ENCODE measurements at regions not wholly inside any gene's neighbourhood (a gene's known extent, or its start where the extent isn't known, plus 50 kb on each side); places are given as distances from the start of the nearest gene placed in this dataset.

DNA sequence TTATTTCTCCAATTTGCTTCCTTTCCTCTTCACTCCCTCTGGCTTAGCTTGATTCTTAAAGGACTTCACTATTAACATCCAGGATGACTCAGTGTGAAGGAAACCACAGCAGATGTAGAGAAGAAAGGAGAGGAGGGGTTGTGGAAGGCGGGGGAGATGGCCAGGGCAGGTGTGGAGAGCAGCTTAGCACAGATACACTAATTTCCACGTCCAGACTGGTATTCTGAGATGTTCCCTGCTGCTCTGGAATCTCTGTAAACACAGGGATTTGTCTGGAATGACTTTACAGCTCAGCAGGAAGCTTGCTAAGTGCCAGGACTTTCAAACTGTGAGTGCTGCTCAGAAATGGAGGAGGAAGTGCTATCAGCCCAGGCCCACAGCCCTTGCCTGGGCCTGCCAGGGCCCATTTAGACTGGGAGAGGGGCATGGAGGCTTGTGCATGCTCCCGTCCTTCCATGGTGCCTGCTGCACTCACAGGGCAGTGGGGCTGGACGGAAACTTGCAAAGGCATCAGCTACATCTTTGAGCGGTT lies 202.5 kb upstream of the DDHD1 start (continued):
- TF ChIP-seq, protein P1, sequence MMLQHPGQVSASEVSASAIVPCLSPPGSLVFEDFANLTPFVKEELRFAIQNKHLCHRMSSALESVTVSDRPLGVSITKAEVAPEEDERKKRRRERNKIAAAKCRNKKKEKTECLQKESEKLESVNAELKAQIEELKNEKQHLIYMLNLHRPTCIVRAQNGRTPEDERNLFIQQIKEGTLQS (IDR thresholded peaks at IDR 0.05; ENCODE audit: insufficient read depth, low read depth, low read length): no peak
- TF ChIP-seq SIRT6 (IDR thresholded peaks at IDR 0.05; ENCODE audit: low read length): no peak
- TF ChIP-seq, protein P2, sequence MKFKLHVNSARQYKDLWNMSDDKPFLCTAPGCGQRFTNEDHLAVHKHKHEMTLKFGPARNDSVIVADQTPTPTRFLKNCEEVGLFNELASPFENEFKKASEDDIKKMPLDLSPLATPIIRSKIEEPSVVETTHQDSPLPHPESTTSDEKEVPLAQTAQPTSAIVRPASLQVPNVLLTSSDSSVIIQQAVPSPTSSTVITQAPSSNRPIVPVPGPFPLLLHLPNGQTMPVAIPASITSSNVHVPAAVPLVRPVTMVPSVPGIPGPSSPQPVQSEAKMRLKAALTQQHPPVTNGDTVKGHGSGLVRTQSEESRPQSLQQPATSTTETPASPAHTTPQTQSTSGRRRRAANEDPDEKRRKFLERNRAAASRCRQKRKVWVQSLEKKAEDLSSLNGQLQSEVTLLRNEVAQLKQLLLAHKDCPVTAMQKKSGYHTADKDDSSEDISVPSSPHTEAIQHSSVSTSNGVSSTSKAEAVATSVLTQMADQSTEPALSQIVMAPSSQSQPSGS (IDR thresholded peaks at IDR 0.05; ENCODE audit: low read length): peak; percentile 60; the same call in 1 of the 2 replicates
- TF ChIP-seq HDAC6 (IDR thresholded peaks at IDR 0.05; ENCODE audit: low read depth, low read length): no peak
- 0 out of 2 replicates have a peak, but pooled peaks have one; percentile 15 for TF ChIP-seq EGR1 (IDR thresholded peaks at IDR 0.05; ENCODE audit: borderline replicate concordance, low read depth, low read length)
- peak; percentile 80; the same call in 1 of the 2 replicates for TF ChIP-seq BACH1 (IDR thresholded peaks at IDR 0.05; ENCODE audit: low read length)
- TF ChIP-seq, protein P3, sequence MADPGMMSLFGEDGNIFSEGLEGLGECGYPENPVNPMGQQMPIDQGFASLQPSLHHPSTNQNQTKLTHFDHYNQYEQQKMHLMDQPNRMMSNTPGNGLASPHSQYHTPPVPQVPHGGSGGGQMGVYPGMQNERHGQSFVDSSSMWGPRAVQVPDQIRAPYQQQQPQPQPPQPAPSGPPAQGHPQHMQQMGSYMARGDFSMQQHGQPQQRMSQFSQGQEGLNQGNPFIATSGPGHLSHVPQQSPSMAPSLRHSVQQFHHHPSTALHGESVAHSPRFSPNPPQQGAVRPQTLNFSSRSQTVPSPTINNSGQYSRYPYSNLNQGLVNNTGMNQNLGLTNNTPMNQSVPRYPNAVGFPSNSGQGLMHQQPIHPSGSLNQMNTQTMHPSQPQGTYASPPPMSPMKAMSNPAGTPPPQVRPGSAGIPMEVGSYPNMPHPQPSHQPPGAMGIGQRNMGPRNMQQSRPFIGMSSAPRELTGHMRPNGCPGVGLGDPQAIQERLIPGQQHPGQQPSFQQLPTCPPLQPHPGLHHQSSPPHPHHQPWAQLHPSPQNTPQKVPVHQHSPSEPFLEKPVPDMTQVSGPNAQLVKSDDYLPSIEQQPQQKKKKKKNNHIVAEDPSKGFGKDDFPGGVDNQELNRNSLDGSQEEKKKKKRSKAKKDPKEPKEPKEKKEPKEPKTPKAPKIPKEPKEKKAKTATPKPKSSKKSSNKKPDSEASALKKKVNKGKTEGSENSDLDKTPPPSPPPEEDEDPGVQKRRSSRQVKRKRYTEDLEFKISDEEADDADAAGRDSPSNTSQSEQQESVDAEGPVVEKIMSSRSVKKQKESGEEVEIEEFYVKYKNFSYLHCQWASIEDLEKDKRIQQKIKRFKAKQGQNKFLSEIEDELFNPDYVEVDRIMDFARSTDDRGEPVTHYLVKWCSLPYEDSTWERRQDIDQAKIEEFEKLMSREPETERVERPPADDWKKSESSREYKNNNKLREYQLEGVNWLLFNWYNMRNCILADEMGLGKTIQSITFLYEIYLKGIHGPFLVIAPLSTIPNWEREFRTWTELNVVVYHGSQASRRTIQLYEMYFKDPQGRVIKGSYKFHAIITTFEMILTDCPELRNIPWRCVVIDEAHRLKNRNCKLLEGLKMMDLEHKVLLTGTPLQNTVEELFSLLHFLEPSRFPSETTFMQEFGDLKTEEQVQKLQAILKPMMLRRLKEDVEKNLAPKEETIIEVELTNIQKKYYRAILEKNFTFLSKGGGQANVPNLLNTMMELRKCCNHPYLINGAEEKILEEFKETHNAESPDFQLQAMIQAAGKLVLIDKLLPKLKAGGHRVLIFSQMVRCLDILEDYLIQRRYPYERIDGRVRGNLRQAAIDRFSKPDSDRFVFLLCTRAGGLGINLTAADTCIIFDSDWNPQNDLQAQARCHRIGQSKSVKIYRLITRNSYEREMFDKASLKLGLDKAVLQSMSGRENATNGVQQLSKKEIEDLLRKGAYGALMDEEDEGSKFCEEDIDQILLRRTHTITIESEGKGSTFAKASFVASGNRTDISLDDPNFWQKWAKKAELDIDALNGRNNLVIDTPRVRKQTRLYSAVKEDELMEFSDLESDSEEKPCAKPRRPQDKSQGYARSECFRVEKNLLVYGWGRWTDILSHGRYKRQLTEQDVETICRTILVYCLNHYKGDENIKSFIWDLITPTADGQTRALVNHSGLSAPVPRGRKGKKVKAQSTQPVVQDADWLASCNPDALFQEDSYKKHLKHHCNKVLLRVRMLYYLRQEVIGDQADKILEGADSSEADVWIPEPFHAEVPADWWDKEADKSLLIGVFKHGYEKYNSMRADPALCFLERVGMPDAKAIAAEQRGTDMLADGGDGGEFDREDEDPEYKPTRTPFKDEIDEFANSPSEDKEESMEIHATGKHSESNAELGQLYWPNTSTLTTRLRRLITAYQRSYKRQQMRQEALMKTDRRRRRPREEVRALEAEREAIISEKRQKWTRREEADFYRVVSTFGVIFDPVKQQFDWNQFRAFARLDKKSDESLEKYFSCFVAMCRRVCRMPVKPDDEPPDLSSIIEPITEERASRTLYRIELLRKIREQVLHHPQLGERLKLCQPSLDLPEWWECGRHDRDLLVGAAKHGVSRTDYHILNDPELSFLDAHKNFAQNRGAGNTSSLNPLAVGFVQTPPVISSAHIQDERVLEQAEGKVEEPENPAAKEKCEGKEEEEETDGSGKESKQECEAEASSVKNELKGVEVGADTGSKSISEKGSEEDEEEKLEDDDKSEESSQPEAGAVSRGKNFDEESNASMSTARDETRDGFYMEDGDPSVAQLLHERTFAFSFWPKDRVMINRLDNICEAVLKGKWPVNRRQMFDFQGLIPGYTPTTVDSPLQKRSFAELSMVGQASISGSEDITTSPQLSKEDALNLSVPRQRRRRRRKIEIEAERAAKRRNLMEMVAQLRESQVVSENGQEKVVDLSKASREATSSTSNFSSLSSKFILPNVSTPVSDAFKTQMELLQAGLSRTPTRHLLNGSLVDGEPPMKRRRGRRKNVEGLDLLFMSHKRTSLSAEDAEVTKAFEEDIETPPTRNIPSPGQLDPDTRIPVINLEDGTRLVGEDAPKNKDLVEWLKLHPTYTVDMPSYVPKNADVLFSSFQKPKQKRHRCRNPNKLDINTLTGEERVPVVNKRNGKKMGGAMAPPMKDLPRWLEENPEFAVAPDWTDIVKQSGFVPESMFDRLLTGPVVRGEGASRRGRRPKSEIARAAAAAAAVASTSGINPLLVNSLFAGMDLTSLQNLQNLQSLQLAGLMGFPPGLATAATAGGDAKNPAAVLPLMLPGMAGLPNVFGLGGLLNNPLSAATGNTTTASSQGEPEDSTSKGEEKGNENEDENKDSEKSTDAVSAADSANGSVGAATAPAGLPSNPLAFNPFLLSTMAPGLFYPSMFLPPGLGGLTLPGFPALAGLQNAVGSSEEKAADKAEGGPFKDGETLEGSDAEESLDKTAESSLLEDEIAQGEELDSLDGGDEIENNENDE (IDR thresholded peaks at IDR 0.05; ENCODE audit: insufficient replicate concordance, low read length): peak; percentile 28
- TF ChIP-seq ASH2L (IDR thresholded peaks at IDR 0.05; ENCODE audit: low read length): peak; percentile 62
- TF ChIP-seq KDM1A (IDR thresholded peaks at IDR 0.05; ENCODE audit: borderline replicate concordance, low read length): peak; percentile 53; the same call in 1 of the 2 replicates

Measured in H1 (cell line).